ENCODE measurements at regions not wholly inside any gene's neighbourhood (a gene's known extent, or its start where the extent isn't known, plus 50 kb on each side); places are given as distances from the start of the nearest gene placed in this dataset.

GRCh38 chr15:25563596-25563995 is 124.8 kb upstream of the UBE3A start:
- DNase-seq (ENCODE audit: low read depth in 2 of 2) = no peak

DNA sequence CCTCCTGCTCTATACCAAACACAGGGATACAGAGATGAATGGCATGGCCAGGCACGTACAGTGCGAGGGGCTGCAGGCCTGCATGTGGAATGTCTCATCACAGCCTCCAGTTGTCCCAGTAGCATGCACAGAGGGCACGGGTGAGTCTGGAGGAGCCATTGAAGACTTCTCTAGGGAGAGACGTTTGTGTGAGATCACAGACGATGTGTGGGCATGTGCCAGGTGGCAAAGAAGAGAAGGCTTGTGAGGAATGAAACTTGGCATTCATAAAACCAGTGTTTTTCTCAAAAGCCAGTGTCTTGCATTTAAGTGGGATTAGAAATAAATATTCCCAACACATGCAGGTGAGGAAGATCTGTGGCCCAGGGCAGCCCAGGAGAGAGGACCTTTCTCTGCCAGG is 119.1 kb upstream of the UBE3A start:
- DNase-seq (ENCODE audit: low read depth in 2 of 2) = no peak

DNA sequence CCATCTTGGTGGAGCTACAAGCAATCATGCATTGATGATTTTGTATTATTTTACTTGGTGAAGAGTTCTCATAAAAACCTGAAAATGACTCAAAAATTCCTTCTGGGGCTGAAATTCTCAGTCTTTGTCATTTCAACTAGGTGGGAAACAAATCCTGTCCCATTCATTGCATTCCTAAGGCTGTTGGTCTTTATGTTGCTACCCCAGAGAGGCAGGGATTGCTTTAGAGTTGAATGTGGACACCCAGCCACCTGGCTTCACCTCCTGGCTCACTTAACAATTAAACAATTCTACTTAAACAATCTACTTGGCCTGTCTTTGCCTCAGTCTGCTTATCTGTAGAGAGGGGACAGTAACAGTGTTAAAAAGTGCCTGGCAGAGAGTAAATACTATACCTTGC is 117.3 kb upstream of the UBE3A start:
- DNase-seq (ENCODE audit: low read depth in 2 of 2) = no peak

DNA sequence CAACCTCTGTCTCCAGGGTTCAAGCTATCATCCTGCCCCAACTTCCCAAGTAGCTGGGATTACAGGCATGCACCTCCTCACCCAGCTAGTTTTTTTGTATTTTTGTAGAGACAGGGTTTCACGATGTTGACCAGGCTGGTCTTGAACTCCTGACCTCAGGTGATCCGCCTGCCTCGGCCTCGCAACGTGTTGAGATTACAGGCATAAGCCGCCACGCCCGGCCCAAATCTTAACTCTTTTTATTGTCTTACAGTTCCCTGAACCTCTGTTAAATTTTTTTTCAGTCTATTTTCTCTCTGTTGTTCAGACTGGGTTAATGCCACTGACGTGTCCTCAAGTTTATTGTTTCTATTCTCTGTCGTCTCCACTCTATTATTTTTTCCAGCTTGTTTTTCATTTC is 115.8 kb upstream of the UBE3A start:
- DNase-seq (ENCODE audit: low read depth in 2 of 2) = no peak

GRCh38 chr15:25548600-25548999 is 109.8 kb upstream of the UBE3A start:
- no peak for DNase-seq (ENCODE audit: low read depth in 2 of 2)

DNA sequence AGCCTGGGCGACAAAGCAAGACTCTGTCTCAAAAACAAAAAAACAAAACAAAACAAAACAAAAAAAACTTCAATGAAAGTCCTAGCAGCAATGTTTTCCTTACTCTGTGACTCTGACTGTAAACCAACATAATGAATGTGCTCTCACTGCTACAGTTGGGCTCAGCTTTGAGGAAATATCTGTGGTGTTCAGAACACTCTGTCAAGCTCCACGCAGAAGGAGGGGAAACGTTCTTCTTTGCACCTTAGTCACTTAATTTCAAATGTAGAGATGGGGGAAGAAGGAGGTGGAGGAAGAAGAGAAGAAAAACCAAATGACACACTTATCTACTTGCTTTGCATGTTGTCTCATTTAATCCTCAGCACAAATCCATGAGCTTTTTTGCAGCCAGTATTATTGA is 107.1 kb upstream of the UBE3A start:
- no peak for DNase-seq (ENCODE audit: low read depth in 2 of 2)

- DNase-seq (ENCODE audit: low read depth in 2 of 2) = peak in 1 of 2 donors; percentile 4
Observed at GRCh38 chr15:25545017-25545416, 106.2 kb upstream of the UBE3A start.

GRCh38 chr15:25544076-25544475 is 105.3 kb upstream of the UBE3A start:
- no peak for DNase-seq (ENCODE audit: low read depth in 2 of 2)

DNA sequence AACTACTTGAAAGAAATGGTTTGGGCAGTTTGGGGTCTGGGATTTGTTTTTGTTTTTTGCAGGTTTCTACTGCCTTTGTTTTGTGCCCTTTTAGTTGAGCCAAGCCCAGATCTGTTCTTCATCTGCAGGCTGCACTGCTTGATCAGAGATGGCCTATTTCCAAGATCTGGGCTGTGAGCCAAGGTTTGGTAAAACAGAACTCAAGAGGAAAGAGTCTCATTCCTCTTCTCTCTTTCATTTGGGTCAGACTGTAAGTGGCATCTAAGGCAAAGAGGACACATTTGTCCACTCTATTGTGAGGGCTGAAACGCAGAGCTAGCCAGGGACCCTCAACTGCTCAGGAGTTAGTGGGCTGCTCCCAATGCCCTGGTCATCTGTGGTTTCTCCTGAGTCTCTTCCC is 104.4 kb upstream of the UBE3A start:
- DNase-seq (ENCODE audit: low read depth in 2 of 2) = no peak

- DNase-seq (ENCODE audit: low read depth in 2 of 2) = no peak
Observed at GRCh38 chr15:25541228-25541627, 102.4 kb upstream of the UBE3A start.

GRCh38 chr15:25536801-25537611 is 98.2 kb upstream of the UBE3A start:
- no peak for DNase-seq (ENCODE audit: low read depth in 2 of 2)

- DNase-seq (ENCODE audit: low read depth in 2 of 2) = no peak
Observed at GRCh38 chr15:25535866-25536265, 97.0 kb upstream of the UBE3A start.

- no peak for DNase-seq (ENCODE audit: low read depth in 2 of 2)
Observed at GRCh38 chr15:25534293-25534692, 95.5 kb upstream of the UBE3A start.

DNA sequence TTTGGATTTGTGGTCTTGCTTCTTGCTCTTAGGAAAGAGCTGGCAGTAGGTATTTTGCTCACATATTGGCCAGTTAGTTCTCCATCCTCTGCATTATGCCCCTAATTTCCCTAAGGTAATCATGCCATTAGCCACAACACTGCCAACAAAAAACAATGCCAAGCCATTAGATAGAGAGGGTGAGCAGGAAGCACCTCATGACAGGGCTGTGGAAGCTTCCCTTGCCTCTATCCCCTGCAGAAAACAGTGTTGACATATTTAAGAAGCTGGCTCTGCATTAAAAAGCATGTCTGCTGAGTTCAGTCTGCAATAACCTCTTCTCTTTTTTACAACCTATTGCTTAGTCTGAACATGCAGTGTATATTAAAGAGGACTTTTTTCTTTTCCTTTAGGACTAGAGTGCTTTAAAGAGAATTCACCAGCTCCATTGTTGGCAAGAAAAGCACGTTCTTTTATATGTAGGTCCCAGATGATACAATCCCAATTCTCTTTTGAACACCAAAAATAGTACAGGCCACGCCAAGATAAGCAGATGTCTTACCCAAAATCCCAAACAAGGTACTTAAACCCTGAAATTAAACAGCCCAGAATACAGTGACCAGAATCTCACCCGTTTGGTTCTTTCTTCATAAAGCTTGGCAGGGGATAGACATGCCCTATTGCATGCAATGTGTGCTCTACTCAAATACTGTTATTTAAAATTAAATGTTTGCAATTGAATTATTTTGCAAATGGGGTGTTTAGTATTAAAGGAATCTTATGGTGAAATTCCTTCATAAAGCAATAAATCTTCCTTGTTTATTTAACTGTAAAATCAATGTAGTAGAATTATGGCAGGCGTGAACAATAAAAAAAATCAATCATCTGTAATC is 93.7 kb upstream of the UBE3A start:
- no peak for DNase-seq (ENCODE audit: low read depth in 2 of 2)

- DNase-seq (ENCODE audit: low read depth in 2 of 2) = no peak
Observed at GRCh38 chr15:25529774-25530173, 91.0 kb upstream of the UBE3A start.

- DNase-seq (ENCODE audit: low read depth in 2 of 2) = no peak
Observed at GRCh38 chr15:25527118-25527517, 88.3 kb upstream of the UBE3A start.

DNA sequence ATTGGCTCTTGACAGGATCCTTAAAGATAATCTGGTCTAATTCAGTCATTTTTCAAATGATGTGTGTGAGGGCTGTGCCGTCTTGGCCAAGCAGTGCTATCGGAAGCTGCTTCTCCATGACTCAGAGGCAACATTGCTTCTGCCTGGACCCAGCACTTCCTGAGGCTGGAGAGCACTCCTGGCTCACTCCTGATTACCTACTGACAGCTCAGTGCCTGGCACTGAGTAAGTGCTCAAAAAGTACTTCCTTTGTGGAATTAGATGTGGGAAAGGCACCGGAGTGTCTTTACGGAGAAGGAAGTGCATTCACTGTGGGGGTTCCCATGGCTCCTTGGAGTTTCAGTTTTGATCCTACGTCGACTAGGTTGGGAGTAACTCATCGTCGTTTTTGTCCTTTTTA is 86.9 kb upstream of the UBE3A start:
- no peak for DNase-seq (ENCODE audit: low read depth in 2 of 2)

GRCh38 chr15:25515633-25516032 is 76.8 kb upstream of the UBE3A start:
- DNase-seq (ENCODE audit: low read depth in 2 of 2) = no peak

GRCh38 chr15:25514522-25514921 is 75.7 kb upstream of the UBE3A start:
- no peak for DNase-seq (ENCODE audit: low read depth in 2 of 2)

GRCh38 chr15:25512957-25513356 is 74.1 kb upstream of the UBE3A start:
- DNase-seq (ENCODE audit: low read depth in 2 of 2) = no peak

DNA sequence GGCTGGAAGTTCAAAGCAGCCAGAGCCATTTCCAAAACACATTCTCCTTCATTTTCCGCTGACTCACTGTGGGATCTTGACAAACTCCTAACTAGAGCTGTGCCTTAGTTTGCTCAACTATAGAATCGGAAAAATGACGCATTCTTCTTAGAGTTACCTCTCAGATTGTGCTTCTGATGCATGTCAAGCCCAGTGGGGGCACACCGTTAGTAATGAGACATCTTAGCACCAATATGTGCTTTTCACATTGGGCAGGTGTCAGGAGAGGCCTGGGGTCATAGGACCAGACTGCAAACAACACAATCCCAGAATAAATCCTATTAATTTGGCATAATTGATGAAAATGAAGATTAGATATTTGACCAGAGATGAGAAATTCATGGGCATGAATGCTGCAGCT is 71.3 kb upstream of the UBE3A start:
- no peak for DNase-seq (ENCODE audit: low read depth in 2 of 2)

GRCh38 chr15:25509703-25510102 is 70.9 kb upstream of the UBE3A start:
- DNase-seq (ENCODE audit: low read depth in 2 of 2) = no peak

- no peak for DNase-seq (ENCODE audit: low read depth in 2 of 2)
Observed at GRCh38 chr15:25508369-25509002, 69.7 kb upstream of the UBE3A start.
